Liver (tissue), 8 donors: ENCODE measurements at regions not wholly inside any gene's neighbourhood (a gene's known extent, or its start where the extent isn't known, plus 50 kb on each side); places are given as distances from the start of the nearest gene placed in this dataset.

Source experiments
- DNase-seq: peaks from one replicate; pipeline ENCODE4 v3.0.0-alpha.2; 2017; ENCODE audit warnings: low spot score
- H3K27ac ChIP-seq, 2 donors: one replicate each; pipeline ENCODE4 v1.7.0; 2013; ENCODE audit warnings: inconsistent platforms in 2 of 2, low read length in 2 of 2, control low read depth in 1 of 2, low read depth in 1 of 2, mild to moderate bottlenecking in 1 of 2
- H3K27me3 ChIP-seq, 4 donors: one replicate each; pipeline versions ENCODE4 v1.6.1 to v1.7.0; 2013; ENCODE audit warnings: low read length in 3 of 4, inconsistent platforms in 1 of 4, mild to moderate bottlenecking in 1 of 4, moderate library complexity in 1 of 4; ENCODE audit not compliant: control insufficient read depth in 4 of 4, insufficient read depth in 4 of 4
- H3K36me3 ChIP-seq, 4 donors: one replicate each; pipeline versions ENCODE4 v1.6.1 to v1.7.0; 2013; ENCODE audit warnings: low read length in 3 of 4, mild to moderate bottlenecking in 3 of 4, low read depth in 1 of 4, moderate library complexity in 1 of 4; ENCODE audit not compliant: control insufficient read depth in 4 of 4, insufficient read depth in 3 of 4
- H3K4me1 ChIP-seq, 4 donors: one replicate each; pipeline versions ENCODE4 v1.6.1 to v1.7.0; 2013; ENCODE audit warnings: low read length in 3 of 4, mild to moderate bottlenecking in 3 of 4, moderate library complexity in 1 of 4; ENCODE audit not compliant: control insufficient read depth in 4 of 4, insufficient read depth in 4 of 4
- H3K4me3 ChIP-seq, 3 donors: one replicate each; pipeline versions ENCODE4 v1.6.1 to v1.7.0; 2013; ENCODE audit warnings: low read length in 3 of 3, control low read depth in 1 of 3, low read depth in 1 of 3, mild to moderate bottlenecking in 1 of 3
- H3K9ac ChIP-seq, 2 donors: one replicate each; pipeline ENCODE4 v1.7.0; 2013; ENCODE audit warnings: low read length in 2 of 2, mild to moderate bottlenecking in 2 of 2, moderate library complexity in 2 of 2, control low read depth in 1 of 2, low read depth in 1 of 2
- H3K9me3 ChIP-seq, 4 donors: one replicate each; pipeline versions ENCODE4 v1.6.1 to v1.7.0; 2013; ENCODE audit warnings: low read length in 3 of 4; ENCODE audit not compliant: control insufficient read depth in 4 of 4
- CTCF ChIP-seq: fragments of 150-350 bp; IDR thresholded peaks from 2 replicates; pipeline ENCODE4 v1.5.1; 2017; ENCODE audit warnings: improper control_type of control experiment, low read depth, low read length; ENCODE audit not compliant: missing input control
- FOXA2 ChIP-seq: IDR thresholded peaks from 2 replicates; pipeline ENCODE4 v1.6.1; 2016; ENCODE audit warnings: antibody characterized with exemption
- GABPA ChIP-seq, 2 donors: IDR thresholded peaks in 1 of 2; conservative IDR thresholded peaks in 1 of 2; 2 replicates each; pipeline ENCODE4 v1.6.1; 2016; ENCODE audit warnings: antibody characterized with exemption in 2 of 2, mild to moderate bottlenecking in 1 of 2, moderate library complexity in 1 of 2
- HNF4A ChIP-seq, 2 donors: conservative IDR thresholded peaks; 2 replicates each; pipeline ENCODE4 v1.6.1; 2016; ENCODE audit warnings: antibody characterized with exemption in 2 of 2, mild to moderate bottlenecking in 2 of 2
- HNF4G ChIP-seq: IDR thresholded peaks from 2 replicates; pipeline ENCODE4 v1.6.1; 2016; ENCODE audit warnings: antibody characterized with exemption
- JUND ChIP-seq, 2 donors: IDR thresholded peaks; 2 replicates each; pipeline ENCODE4 v1.6.1; 2016; ENCODE audit warnings: antibody characterized with exemption in 2 of 2
- NR2F2 ChIP-seq: IDR thresholded peaks from 2 replicates; pipeline ENCODE4 v1.6.1; 2016; ENCODE audit warnings: antibody characterized with exemption
- RAD21 ChIP-seq, 2 donors: IDR thresholded peaks; 2 replicates each; pipeline ENCODE4 v1.6.1; 2016; ENCODE audit warnings: antibody characterized with exemption in 2 of 2, mild to moderate bottlenecking in 2 of 2
- REST ChIP-seq: IDR thresholded peaks from 2 replicates; pipeline ENCODE4 v1.6.1; 2016; ENCODE audit warnings: antibody characterized with exemption, mild to moderate bottlenecking
- RXRA ChIP-seq, 2 donors: IDR thresholded peaks; 2 replicates each; pipeline ENCODE4 v1.6.1; 2017 to 2018; ENCODE audit warnings: antibody characterized with exemption in 2 of 2, mild to moderate bottlenecking in 1 of 2
- SP1 ChIP-seq: IDR thresholded peaks from 2 replicates; pipeline ENCODE4 v1.6.1; 2018; ENCODE audit warnings: antibody characterized with exemption, mild to moderate bottlenecking
- TAF1 ChIP-seq: conservative IDR thresholded peaks from 2 replicates; pipeline ENCODE4 v1.6.1; 2016; ENCODE audit warnings: antibody characterized with exemption, mild to moderate bottlenecking
- YY1 ChIP-seq: IDR thresholded peaks from 2 replicates; pipeline ENCODE4 v1.6.1; 2016; ENCODE audit warnings: antibody characterized with exemption, mild to moderate bottlenecking
- ZBTB33 ChIP-seq: IDR thresholded peaks from 2 replicates; pipeline ENCODE4 v1.6.1; 2016; ENCODE audit warnings: antibody characterized with exemption
- WGBS: extraction: QIAGEN DNeasy Blood & Tissue Kit; methylation state at CpG from one replicate; pipeline ENCODE4 v1.1.7; 2013; 5-methylcytosine and 5-hydroxymethylcytosine counted together
- TF ChIP-seq, protein P1 (sequence below): IDR thresholded peaks from 2 replicates; pipeline ENCODE4 v1.6.1; 2016; ENCODE audit warnings: antibody characterized with exemption
- donor health status: healthy.
- donor health status: healthy.
- donor health status: healthy.
- donor health status: healthy.
- donor health status: healthy.

DNA sequence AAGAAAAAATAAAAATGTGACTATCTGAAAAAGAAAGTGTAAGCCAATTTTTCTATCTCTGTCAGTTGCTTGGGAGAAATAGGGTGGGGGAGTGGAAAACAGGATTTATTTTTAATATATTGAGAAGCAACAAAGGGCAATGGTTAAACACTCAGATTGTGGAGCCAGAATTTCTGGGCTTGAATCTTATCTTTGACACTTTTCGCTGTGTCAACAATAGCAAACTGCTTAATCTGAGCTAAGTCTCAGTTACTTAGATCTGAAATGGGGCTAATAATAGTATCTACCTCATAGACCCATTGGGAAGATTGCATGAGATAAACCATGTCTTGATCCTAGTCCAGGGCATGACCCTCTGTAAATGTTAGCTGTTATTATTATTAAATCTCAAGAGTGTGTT is 468.1 kb downstream of the ADGRL2 start:
- no peaks in the 10 kb centered on the region for H3K9me3 ChIP-seq
- no peak for DNase-seq
- no peak overlapping the region for H3K4me3 ChIP-seq
- TF ChIP-seq RXRA (IDR thresholded peaks at IDR 0.05): no peak
- TF ChIP-seq TAF1: no peak
- TF ChIP-seq, protein P1, sequence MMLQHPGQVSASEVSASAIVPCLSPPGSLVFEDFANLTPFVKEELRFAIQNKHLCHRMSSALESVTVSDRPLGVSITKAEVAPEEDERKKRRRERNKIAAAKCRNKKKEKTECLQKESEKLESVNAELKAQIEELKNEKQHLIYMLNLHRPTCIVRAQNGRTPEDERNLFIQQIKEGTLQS: no peak
- TF ChIP-seq FOXA2: no peak
- TF ChIP-seq SP1: no peak
- TF ChIP-seq JUND (IDR thresholded peaks at IDR 0.05): no peak
- no peak for TF ChIP-seq HNF4A (conservative IDR thresholded peaks at IDR 0.05)
- TF ChIP-seq REST: no peak
- 90% methylated on average over 1 of the region's 1 CpG for WGBS
- H3K27me3 ChIP-seq: no peaks in the 10 kb centered on the region
- no peaks in the 10 kb centered on the region for H3K4me1 ChIP-seq
- no peak overlapping the region for H3K27ac ChIP-seq
- no peaks in the 10 kb centered on the region for H3K36me3 ChIP-seq
- H3K9ac ChIP-seq: no peak overlapping the region

- TF ChIP-seq HNF4A (conservative IDR thresholded peaks at IDR 0.05): no peak
- no peak for TF ChIP-seq GABPA (IDR thresholded peaks at IDR 0.05 in 1 of 2, conservative IDR thresholded peaks at IDR 0.05 in 1 of 2)
- TF ChIP-seq RAD21 (IDR thresholded peaks at IDR 0.05): no peak
- no peak for TF ChIP-seq YY1
- TF ChIP-seq HNF4G: no peak
- no peak for TF ChIP-seq ZBTB33
- 65% methylated on average over 1 of the region's 1 CpG for WGBS
Measured at GRCh38 chr1:82266351-82266750, 465.6 kb downstream of the ADGRL2 start.

DNA sequence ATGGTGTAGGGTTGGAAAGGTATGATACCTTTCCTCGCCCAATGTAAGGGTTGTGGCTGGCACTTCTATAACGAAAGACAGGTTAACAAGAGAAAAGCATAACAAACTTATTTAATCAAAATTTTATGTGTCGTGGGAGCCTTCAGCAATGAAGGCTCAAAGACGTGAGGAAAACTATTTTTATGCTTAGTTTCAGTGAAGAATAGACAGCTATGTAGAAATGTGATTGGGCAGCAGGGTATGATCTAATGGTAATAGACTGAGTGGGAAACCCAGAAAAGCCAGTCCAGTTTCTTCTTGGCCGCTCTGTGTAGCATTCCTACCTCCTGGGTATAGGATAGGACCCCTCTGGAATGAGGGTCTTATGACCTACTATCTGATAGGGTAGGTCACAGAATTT is 464.7 kb downstream of the ADGRL2 start:
- no peak for DNase-seq
- no peaks in the 10 kb centered on the region for H3K27me3 ChIP-seq
- WGBS: 82% methylated on average over 5 of the region's 5 CpGs
- no peak overlapping the region for H3K9ac ChIP-seq
- no peak overlapping the region for H3K27ac ChIP-seq
- H3K9me3 ChIP-seq: no peaks in the 10 kb centered on the region
- no peaks in the 10 kb centered on the region for H3K4me1 ChIP-seq
- no peaks in the 10 kb centered on the region for H3K36me3 ChIP-seq
- H3K4me3 ChIP-seq: no peak overlapping the region
- no peak for TF ChIP-seq NR2F2
- TF ChIP-seq RXRA (IDR thresholded peaks at IDR 0.05): no peak
- no peak for TF ChIP-seq HNF4A (conservative IDR thresholded peaks at IDR 0.05)
- no peak for TF ChIP-seq GABPA (IDR thresholded peaks at IDR 0.05 in 1 of 2, conservative IDR thresholded peaks at IDR 0.05 in 1 of 2)
- TF ChIP-seq, protein P1: no peak
- no peak for TF ChIP-seq CTCF
- no peak for TF ChIP-seq REST
- TF ChIP-seq JUND (IDR thresholded peaks at IDR 0.05): no peak

More at GRCh38 chr1:82266351-82266750, 465.6 kb downstream of the ADGRL2 start:
- no peak for DNase-seq
- Histone ChIP-seq H3K27ac (no peak overlapping the region), H3K4me3 (no peak overlapping the region), H3K4me1 (no peaks in the 10 kb centered on the region), H3K36me3 (no peaks in the 10 kb centered on the region), H3K27me3 (no peaks in the 10 kb centered on the region), H3K9ac (no peak overlapping the region), H3K9me3 (no peaks in the 10 kb centered on the region)
